ENCODE measurements at regions not wholly inside any gene's neighbourhood (a gene's known extent, or its start where the extent isn't known, plus 50 kb on each side); places are given as distances from the start of the nearest gene placed in this dataset.

- H3K4ac ChIP-seq (ENCODE audit: low read depth, low read length): no peak overlapping the region
- no CpG with 5 or more reads among the region's 1 CpG for WGBS (ENCODE audit: extremely low coverage, insufficient read length, low lambda C conversion rate)
- no peak overlapping the region for H3K27ac Mint-ChIP-seq
- H3K79me1 ChIP-seq (ENCODE audit: insufficient read depth, low read depth, low read length, poor library complexity, severe bottlenecking): no peaks in the 10 kb centered on the region
- H4K8ac ChIP-seq (replicated peaks; ENCODE audit: insufficient read length, low read depth, low read length): no peak overlapping the region
- no peak overlapping the region for H2BK20ac ChIP-seq (ENCODE audit: low read depth, low read length, poor library complexity, severe bottlenecking)
- H3K79me2 ChIP-seq (ENCODE audit: insufficient read depth, low read length): no peaks in the 10 kb centered on the region
- no peaks in the 10 kb centered on the region for H3K4me1 ChIP-seq (ENCODE audit: insufficient read depth, low read length)
- H4K91ac ChIP-seq (ENCODE audit: insufficient read length, low read depth, low read length): no peak overlapping the region
- H3K23ac ChIP-seq (ENCODE audit: insufficient read length, low read depth, low read length): no peak overlapping the region
- H3K23me2 ChIP-seq (ENCODE audit: insufficient read length, low read depth, low read length, poor library complexity, severe bottlenecking): no peaks in the 10 kb centered on the region
- TF ChIP-seq CTCF (conservative IDR thresholded peaks at IDR 0.05): no peak
- H2BK5ac ChIP-seq (ENCODE audit: insufficient read length, low read length): no peak overlapping the region
- H4K20me1 ChIP-seq (ENCODE audit: control insufficient read depth, insufficient read depth, insufficient read length): no peaks in the 10 kb centered on the region
- H3K56ac ChIP-seq (ENCODE audit: insufficient read length, low read depth, low read length): no peak overlapping the region
- no peak overlapping the region for H3K4me3 Mint-ChIP-seq
- no peak overlapping the region for H2BK15ac ChIP-seq (ENCODE audit: low read depth, low read length)
- H3K27me3 ChIP-seq (ENCODE audit: insufficient read depth, low read length): no peaks in the 10 kb centered on the region
- H3K27me3 Mint-ChIP-seq (ENCODE audit: low read depth): no peaks in the 10 kb centered on the region
- H3K27ac ChIP-seq (ENCODE audit: insufficient read length, low read depth, low read length): no peak overlapping the region
- no peaks in the 10 kb centered on the region for H3K9me3 ChIP-seq (ENCODE audit: control insufficient read depth, low read depth, low read length)
- H3K4me1 Mint-ChIP-seq: no peaks in the 10 kb centered on the region; a peak in 1 of 4 replicates
- no peak overlapping the region for H2AK5ac ChIP-seq (ENCODE audit: insufficient read length, low read length)
- peaks cover 0 to 17% (median 3%) of the 10 kb centered on the region in 3 experiments; a peak in 4 of 7 replicates for H3K36me3 Mint-ChIP-seq (ENCODE audit: insufficient read depth in 1 of 3, low read depth in 3 of 3)
- H3K18ac ChIP-seq (ENCODE audit: insufficient read length, low read depth, low read length): no peak overlapping the region
- H3K9me3 Mint-ChIP-seq: peaks cover 19 to 21% of the 10 kb centered on the region in 2 experiments
- H2BK12ac ChIP-seq (ENCODE audit: insufficient read length, low read depth, low read length): no peak overlapping the region
- H3T11ph ChIP-seq (ENCODE audit: low read length): no peak overlapping the region
- H4K5ac ChIP-seq (ENCODE audit: insufficient read length, low read depth, low read length): no peak overlapping the region
- no peak overlapping the region for H2AFZ ChIP-seq (ENCODE audit: low read length)
- no peak for DNase-seq
- no peak overlapping the region for H2BK120ac ChIP-seq (ENCODE audit: low read depth, low read length, poor library complexity, severe bottlenecking)
- no peak overlapping the region for H3K9ac ChIP-seq (ENCODE audit: extremely low read depth, insufficient read length, low read length)
- no peak overlapping the region for H3K14ac ChIP-seq (ENCODE audit: insufficient read depth, low read length)
- no peak overlapping the region for H3K4me2 ChIP-seq (ENCODE audit: insufficient read depth, insufficient read length, low read length)
Observed at GRCh38 chr2:49598231-49598630, 443.9 kb upstream of the FSHR start.
